Upper lobe of left lung (tissue), 4 donors: ENCODE measurements at regions not wholly inside any gene's neighbourhood (a gene's known extent, or its start where the extent isn't known, plus 50 kb on each side); places are given as distances from the start of the nearest gene placed in this dataset.

Experiments used
- EP300 ChIP-seq, 4 donors: sonication (generic); formaldehyde crosslinking; IDR thresholded peaks; one replicate each; pipeline ENCODE4 v1.5.1; 2017; ENCODE audit warnings: antibody characterized with exemption in 4 of 4, control low read depth in 2 of 4
- POLR2A ChIP-seq, 4 donors: fragments of 450-650 bp; IDR thresholded peaks; one replicate each; pipeline ENCODE4 v1.5.1; 2016 to 2017; ENCODE audit warnings: antibody characterized with exemption in 4 of 4, mild to moderate bottlenecking in 2 of 4
- POLR2AphosphoS5 ChIP-seq, 2 donors: sonication (generic); formaldehyde crosslinking; IDR thresholded peaks; one replicate each; pipeline ENCODE4 v1.5.1; 2017; ENCODE audit warnings: antibody characterized with exemption in 2 of 2
- TF ChIP-seq, protein P1 (sequence below), 6 experiments: fragments of 450-650 bp in 4 of 6; fragments of 200-600 bp in 2 of 6; sonication (generic) in 2 of 6; IDR thresholded peaks; one replicate each; pipeline ENCODE4 v1.5.1; 2016 to 2019; ENCODE audit warnings: antibody characterized with exemption in 6 of 6

DNA sequence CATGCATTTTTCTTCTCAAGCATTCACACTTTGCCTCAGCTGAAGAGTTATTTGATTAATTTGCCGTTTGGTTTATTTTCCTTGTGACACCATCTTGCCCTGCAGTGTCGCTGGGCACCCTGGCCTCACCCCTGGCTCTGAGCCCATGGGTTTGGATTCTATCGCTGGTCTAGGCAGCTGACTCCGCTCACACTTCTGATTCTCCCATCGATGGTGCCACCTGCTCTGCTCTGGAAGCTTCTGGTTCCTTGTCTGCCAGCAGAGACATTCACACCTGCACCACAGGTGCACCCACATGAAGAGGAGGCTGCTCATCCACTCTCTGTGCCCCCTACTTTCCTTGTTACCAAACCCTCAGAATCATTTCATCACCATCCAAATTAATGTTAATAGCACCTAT lies 291.6 kb upstream of the CDH4 start:
- TF ChIP-seq, protein P1, sequence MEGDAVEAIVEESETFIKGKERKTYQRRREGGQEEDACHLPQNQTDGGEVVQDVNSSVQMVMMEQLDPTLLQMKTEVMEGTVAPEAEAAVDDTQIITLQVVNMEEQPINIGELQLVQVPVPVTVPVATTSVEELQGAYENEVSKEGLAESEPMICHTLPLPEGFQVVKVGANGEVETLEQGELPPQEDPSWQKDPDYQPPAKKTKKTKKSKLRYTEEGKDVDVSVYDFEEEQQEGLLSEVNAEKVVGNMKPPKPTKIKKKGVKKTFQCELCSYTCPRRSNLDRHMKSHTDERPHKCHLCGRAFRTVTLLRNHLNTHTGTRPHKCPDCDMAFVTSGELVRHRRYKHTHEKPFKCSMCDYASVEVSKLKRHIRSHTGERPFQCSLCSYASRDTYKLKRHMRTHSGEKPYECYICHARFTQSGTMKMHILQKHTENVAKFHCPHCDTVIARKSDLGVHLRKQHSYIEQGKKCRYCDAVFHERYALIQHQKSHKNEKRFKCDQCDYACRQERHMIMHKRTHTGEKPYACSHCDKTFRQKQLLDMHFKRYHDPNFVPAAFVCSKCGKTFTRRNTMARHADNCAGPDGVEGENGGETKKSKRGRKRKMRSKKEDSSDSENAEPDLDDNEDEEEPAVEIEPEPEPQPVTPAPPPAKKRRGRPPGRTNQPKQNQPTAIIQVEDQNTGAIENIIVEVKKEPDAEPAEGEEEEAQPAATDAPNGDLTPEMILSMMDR (IDR thresholded peaks at IDR 0.05): no peak
- no peak for TF ChIP-seq POLR2AphosphoS5 (IDR thresholded peaks at IDR 0.05)
- no peak for TF ChIP-seq EP300 (IDR thresholded peaks at IDR 0.05)
- no peak for TF ChIP-seq POLR2A (IDR thresholded peaks at IDR 0.05)
